ENCODE measurements at regions not wholly inside any gene's neighbourhood (a gene's known extent, or its start where the extent isn't known, plus 50 kb on each side); places are given as distances from the start of the nearest gene placed in this dataset.

GRCh38 chr7:81630600-81630999, 139.2 kb downstream of the HGF start:
- no peak for DNase-seq (ENCODE audit: extremely low read depth, insufficient read length)
- no peak for TF ChIP-seq CTCF (IDR thresholded peaks at IDR 0.05; ENCODE audit: insufficient read depth, low read length, poor library complexity, severe bottlenecking)
- Histone ChIP-seq H3K27me3 (replicated peaks; ENCODE audit: control insufficient read depth, insufficient read depth, low read length) (no peaks in the 10 kb centered on the region), H3K4me3 (replicated peaks; ENCODE audit: low read depth, low read length) (no peak overlapping the region), H3K36me3 (ENCODE audit: control insufficient read depth, insufficient read depth, low read length) (no peaks in the 10 kb centered on the region)

- H3K4me3 ChIP-seq (replicated peaks; ENCODE audit: low read depth, low read length), result no peak overlapping the region
- no peak for TF ChIP-seq CTCF (IDR thresholded peaks at IDR 0.05; ENCODE audit: insufficient read depth, low read length, poor library complexity, severe bottlenecking)
- H3K27me3 ChIP-seq (replicated peaks; ENCODE audit: control insufficient read depth, insufficient read depth, low read length), result no peaks in the 10 kb centered on the region
- no peak for DNase-seq (ENCODE audit: extremely low read depth, insufficient read length)
- H3K36me3 ChIP-seq (ENCODE audit: control insufficient read depth, insufficient read depth, low read length), result no peaks in the 10 kb centered on the region
Observed at GRCh38 chr7:81629702-81630101, 140.1 kb downstream of the HGF start.

GRCh38 chr7:81628951-81629350, 140.9 kb downstream of the HGF start:
- Histone ChIP-seq H3K4me3 (replicated peaks; ENCODE audit: low read depth, low read length) (no peak overlapping the region), H3K27me3 (replicated peaks; ENCODE audit: control insufficient read depth, insufficient read depth, low read length) (no peaks in the 10 kb centered on the region), H3K36me3 (ENCODE audit: control insufficient read depth, insufficient read depth, low read length) (no peaks in the 10 kb centered on the region)
- no peak for TF ChIP-seq CTCF (IDR thresholded peaks at IDR 0.05; ENCODE audit: insufficient read depth, low read length, poor library complexity, severe bottlenecking)
- DNase-seq (ENCODE audit: extremely low read depth, insufficient read length), result no peak

- Histone ChIP-seq H3K4me3 (replicated peaks; ENCODE audit: low read depth, low read length) (no peak overlapping the region), H3K27me3 (replicated peaks; ENCODE audit: control insufficient read depth, insufficient read depth, low read length) (no peaks in the 10 kb centered on the region), H3K36me3 (ENCODE audit: control insufficient read depth, insufficient read depth, low read length) (no peaks in the 10 kb centered on the region)
- no peak for TF ChIP-seq CTCF (IDR thresholded peaks at IDR 0.05; ENCODE audit: insufficient read depth, low read length, poor library complexity, severe bottlenecking)
- no peak for DNase-seq (ENCODE audit: extremely low read depth, insufficient read length)
Observed at GRCh38 chr7:81627536-81628287, 142.1 kb downstream of the HGF start.

- no peaks in the 10 kb centered on the region for H3K36me3 ChIP-seq (ENCODE audit: control insufficient read depth, insufficient read depth, low read length)
- no peak for DNase-seq (ENCODE audit: extremely low read depth, insufficient read length)
- H3K27me3 ChIP-seq (replicated peaks; ENCODE audit: control insufficient read depth, insufficient read depth, low read length), result no peaks in the 10 kb centered on the region
- no peak for TF ChIP-seq CTCF (IDR thresholded peaks at IDR 0.05; ENCODE audit: insufficient read depth, low read length, poor library complexity, severe bottlenecking)
- H3K4me3 ChIP-seq (replicated peaks; ENCODE audit: low read depth, low read length), result no peak overlapping the region
Observed at GRCh38 chr7:81626008-81626407, 143.8 kb downstream of the HGF start.

All from GM06990 (cell line).